GM12875 (cell line): ENCODE measurements at regions not wholly inside any gene's neighbourhood (a gene's known extent, or its start where the extent isn't known, plus 50 kb on each side); places are given as distances from the start of the nearest gene placed in this dataset.

ENCODE experiments used
- H3K4me3 ChIP-seq: one replicate; pipeline ENCODE4 v1.5.1; 2011; ENCODE audit warnings: low read depth, low read length, control low read depth
- TF ChIP-seq, protein P1 (sequence below): IDR thresholded peaks from 2 replicates; pipeline ENCODE4 v1.5.1; 2011; ENCODE audit warnings: low read depth, mild to moderate bottlenecking, control low read depth, inconsistent platforms, low read length, moderate library complexity, borderline replicate concordance; ENCODE audit not compliant: insufficient read depth

DNA sequence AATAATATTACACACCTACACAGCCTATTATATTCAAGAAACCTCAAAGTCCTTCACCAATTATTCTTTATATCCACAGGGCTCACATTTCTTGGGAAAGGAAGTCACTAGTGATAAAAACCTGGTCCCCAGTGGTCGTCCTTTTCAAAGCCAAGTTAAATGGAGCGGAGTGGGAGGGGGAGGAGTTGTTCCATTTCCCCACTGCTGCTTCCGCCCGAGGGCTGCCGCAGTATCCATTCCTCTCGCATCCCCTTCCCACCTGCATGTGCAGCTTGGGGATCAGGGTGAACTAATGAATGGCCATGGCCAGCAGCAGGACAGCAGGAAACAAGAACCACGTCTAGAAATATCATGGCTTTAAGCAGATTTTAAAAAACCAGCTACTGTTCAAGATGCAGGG lies 76.4 kb upstream of the SEMA6D start:
- TF ChIP-seq, protein P1, sequence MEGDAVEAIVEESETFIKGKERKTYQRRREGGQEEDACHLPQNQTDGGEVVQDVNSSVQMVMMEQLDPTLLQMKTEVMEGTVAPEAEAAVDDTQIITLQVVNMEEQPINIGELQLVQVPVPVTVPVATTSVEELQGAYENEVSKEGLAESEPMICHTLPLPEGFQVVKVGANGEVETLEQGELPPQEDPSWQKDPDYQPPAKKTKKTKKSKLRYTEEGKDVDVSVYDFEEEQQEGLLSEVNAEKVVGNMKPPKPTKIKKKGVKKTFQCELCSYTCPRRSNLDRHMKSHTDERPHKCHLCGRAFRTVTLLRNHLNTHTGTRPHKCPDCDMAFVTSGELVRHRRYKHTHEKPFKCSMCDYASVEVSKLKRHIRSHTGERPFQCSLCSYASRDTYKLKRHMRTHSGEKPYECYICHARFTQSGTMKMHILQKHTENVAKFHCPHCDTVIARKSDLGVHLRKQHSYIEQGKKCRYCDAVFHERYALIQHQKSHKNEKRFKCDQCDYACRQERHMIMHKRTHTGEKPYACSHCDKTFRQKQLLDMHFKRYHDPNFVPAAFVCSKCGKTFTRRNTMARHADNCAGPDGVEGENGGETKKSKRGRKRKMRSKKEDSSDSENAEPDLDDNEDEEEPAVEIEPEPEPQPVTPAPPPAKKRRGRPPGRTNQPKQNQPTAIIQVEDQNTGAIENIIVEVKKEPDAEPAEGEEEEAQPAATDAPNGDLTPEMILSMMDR = no peak
- H3K4me3 ChIP-seq = no peak overlapping the region

DNA sequence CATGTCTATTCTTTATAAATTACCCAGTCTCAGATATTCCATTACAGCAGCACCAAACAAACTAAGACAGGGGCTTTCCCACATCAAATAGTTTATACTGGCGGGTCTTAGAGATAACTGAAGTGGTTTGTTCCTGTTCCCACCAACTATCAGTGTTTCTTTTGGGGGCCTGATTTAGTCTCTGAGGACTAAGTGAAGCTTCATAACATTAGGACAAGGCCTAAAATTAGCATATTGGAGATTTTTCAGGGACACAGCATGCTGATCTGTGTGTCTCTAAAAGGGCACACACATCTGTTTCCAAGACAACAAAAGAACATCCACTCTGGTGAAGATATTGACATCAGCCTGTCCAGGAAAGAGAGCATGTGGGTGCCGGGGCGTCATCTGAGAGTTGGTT lies 72.6 kb upstream of the SEMA6D start:
- TF ChIP-seq, protein P1 = no peak
- H3K4me3 ChIP-seq = no peak overlapping the region

DNA sequence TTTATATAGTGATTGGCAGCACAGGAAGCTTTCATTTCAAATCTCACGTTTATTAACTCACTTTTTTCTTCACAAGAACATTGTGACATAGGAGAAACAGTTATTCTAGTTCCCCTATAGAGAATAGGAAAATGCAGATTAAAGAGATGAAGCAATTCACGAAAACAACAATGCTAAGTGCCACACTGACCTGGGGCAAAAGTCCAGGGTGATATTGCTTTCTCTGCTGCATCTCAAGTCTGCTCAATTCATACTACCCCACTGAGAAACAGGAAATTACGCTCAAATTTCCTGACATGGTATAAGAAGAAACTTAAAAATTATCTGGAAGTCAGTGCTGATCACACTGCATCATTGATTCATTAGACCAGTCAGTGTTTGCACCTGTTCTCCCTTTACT lies 66.7 kb upstream of the SEMA6D start:
- no peak overlapping the region for H3K4me3 ChIP-seq
- TF ChIP-seq, protein P1 = no peak

DNA sequence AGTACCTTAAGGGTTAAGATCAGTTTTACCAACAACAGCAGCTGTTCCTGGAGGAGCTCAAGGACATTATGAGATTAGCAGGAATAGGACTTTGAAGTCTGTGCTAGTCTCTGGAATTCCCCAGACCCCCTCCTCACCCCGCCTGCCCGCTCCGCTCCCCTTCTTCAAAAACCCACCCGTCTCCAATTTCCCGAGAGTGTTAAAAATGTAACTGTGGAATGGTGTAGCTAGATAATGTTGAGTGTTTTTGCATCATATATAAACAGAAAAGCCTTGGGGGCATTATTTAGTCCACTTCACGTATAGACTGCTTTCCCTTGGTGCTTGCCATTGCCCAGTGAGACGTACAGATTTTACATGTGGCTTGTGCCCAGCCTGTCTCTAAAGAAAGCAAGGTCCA lies 65.0 kb upstream of the SEMA6D start:
- no peak overlapping the region for H3K4me3 ChIP-seq
- TF ChIP-seq, protein P1 = no peak

DNA sequence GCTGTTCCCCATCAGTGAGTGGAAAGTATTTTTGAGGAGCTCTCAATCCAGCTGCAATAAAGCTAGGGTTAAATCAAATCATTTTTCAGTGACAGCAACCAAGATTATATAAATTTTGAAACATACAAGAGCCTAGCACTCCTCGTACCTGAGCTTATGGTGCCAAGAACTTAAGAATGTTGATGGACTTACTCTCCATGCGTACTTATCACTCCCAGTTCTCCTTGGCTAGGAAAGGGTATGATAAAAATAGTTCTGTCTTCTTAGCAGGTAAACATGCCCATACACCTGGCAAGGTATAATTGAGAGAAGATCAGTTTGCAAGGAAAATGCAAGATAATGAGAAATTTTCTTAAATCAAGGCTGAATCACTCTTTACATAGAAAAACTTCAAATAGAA lies 64.5 kb upstream of the SEMA6D start:
- no peak overlapping the region for H3K4me3 ChIP-seq
- TF ChIP-seq, protein P1 = no peak

DNA sequence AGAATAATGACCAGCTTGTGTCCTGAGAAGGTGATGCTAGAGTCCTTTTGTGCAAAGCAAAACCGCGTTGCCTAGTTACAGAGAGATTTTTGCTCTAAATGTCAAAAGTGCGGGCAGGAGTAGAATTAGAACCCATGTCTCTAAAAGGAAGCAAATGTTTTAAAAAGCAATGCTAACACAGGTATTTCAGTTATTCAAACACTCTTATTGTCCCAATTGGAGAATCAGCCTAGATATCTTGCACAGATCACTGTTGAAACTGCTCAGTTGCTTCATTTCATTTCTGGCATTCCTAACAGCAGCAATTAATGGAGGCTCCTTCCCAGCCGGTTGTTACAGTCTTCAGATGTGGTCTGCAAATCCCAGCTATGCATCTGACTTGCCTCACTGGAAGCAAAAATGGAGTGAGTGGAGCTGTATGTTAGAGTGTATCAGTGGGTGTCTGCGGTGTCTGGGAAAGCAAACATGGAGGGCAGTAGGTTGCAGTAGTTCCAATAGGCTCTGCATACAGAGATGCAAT lies 55.6 kb upstream of the SEMA6D start:
- H3K4me3 ChIP-seq = no peak overlapping the region
- TF ChIP-seq, protein P1 = no peak

DNA sequence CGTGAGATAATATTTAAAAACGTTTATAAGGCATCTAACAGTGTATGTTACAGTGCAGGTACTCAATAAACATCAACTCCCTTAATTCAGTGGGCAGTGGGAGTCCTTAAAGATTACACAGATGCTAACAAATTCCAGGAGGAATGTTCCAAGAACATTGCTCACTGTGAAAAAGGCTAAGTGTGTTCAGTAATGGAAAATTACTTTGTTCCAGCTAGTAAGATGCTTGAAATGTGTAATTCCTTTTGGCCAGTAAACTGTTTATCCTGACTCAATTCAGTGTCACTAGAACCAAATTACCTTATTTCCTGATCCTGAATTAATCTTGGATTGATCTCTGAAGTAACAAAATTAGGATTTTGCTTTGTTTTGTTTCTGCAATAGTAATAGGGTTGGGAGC lies 54.2 kb upstream of the SEMA6D start:
- no peak overlapping the region for H3K4me3 ChIP-seq
- TF ChIP-seq, protein P1 = no peak
